Mammary epithelial cell (primary cell): ENCODE measurements at regions not wholly inside any gene's neighbourhood (a gene's known extent, or its start where the extent isn't known, plus 50 kb on each side); places are given as distances from the start of the nearest gene placed in this dataset.
"Not testable (repeated sequence)": the region's sequence is repeated elsewhere in the genome, so short reads cannot be mapped to it uniquely, and the experiment has no call there.

Experiments
- CTCF ChIP-seq, 2 donors: IDR thresholded peaks in 1 of 2; conservative IDR thresholded peaks in 1 of 2; 2 replicates each; pipeline ENCODE4 v1.5.1; 2011 to 2012; ENCODE audit warnings: inconsistent platforms in 2 of 2, low read length in 2 of 2, mild to moderate bottlenecking in 2 of 2, control low read depth in 1 of 2, low read depth in 1 of 2; ENCODE audit not compliant: insufficient read depth in 1 of 2; ENCODE audit errors: extremely low read depth in 1 of 2
- EZH2 ChIP-seq: IDR thresholded peaks from 2 replicates; pipeline ENCODE4 v1.6.1; 2012; ENCODE audit warnings: low read length, inconsistent platforms, borderline replicate concordance

GRCh38 chr11:67920546-67920945 is 83.4 kb downstream of the UNC93B1 start:
- TF ChIP-seq CTCF (conservative IDR thresholded peaks at IDR 0.05 in 1 of 2, IDR thresholded peaks at IDR 0.05 in 1 of 2; ENCODE audit: extremely low read depth in 1 of 2, insufficient read depth in 1 of 2, low read depth in 1 of 2, low read length in 2 of 2); EZH2: not testable (repeated sequence)
